RWPE2 (cell line): ENCODE measurements at regions not wholly inside any gene's neighbourhood (a gene's known extent, or its start where the extent isn't known, plus 50 kb on each side); places are given as distances from the start of the nearest gene placed in this dataset.
A peak's percentile ranks its signal among the peaks of the same experiment; 100 is the strongest.

ENCODE experiments used
- ATAC-seq: fragments of 200-7000 bp; cut with Tn5 transposase; 3 replicates; pipeline ENCODE4 v1.9.1; 2021; ENCODE audit warnings: low read depth
- DNase-seq: peaks from one replicate; pipeline ENCODE4 v3.0.0-alpha.2; 2020; ENCODE audit warnings: low spot score
- H3K27ac ChIP-seq: fragments of 450-650 bp; 2 replicates; pipeline ENCODE4 v1.5.1; 2017; ENCODE audit warnings: mild to moderate bottlenecking; ENCODE audit not compliant: poor library complexity, severe bottlenecking
- H3K27me3 ChIP-seq: fragments of 250-450 bp; sonication (Bioruptor Pico); 2 replicates; pipeline ENCODE4 v1.5.1; 2021; ENCODE audit warnings: mild to moderate bottlenecking, moderate library complexity; ENCODE audit not compliant: insufficient read depth, poor library complexity, severe bottlenecking
- H3K36me3 ChIP-seq: fragments of 250-450 bp; sonication (Bioruptor Pico); 2 replicates; pipeline ENCODE4 v1.5.1; 2020; ENCODE audit warnings: low read depth, mild to moderate bottlenecking, moderate library complexity
- H3K4me1 ChIP-seq: fragments of 250-450 bp; sonication (Bioruptor Pico); 2 replicates; pipeline ENCODE4 v1.5.1; 2021; ENCODE audit warnings: mild to moderate bottlenecking, moderate library complexity; ENCODE audit not compliant: insufficient read depth, poor library complexity, severe bottlenecking
- H3K4me3 ChIP-seq: fragments of 250-450 bp; sonication (Bioruptor Pico); 2 replicates; pipeline ENCODE4 v1.5.1; 2021; ENCODE audit warnings: mild to moderate bottlenecking, moderate library complexity; ENCODE audit not compliant: severe bottlenecking
- H3K9me3 ChIP-seq: fragments of 250-450 bp; sonication (Bioruptor Pico); 2 replicates; pipeline ENCODE4 v1.5.1; 2021; ENCODE audit warnings: mild to moderate bottlenecking, moderate library complexity; ENCODE audit not compliant: severe bottlenecking
- CTCF ChIP-seq: fragments of 450-650 bp; IDR thresholded peaks from one replicate; pipeline ENCODE4 v1.5.1; 2017; ENCODE audit warnings: mild to moderate bottlenecking, moderate library complexity; ENCODE audit not compliant: poor library complexity, severe bottlenecking

- no peaks in the 10 kb centered on the region for H3K27me3 ChIP-seq
- H3K36me3 ChIP-seq, result peaks cover 23% of the 10 kb centered on the region
- peaks cover 15% of the 10 kb centered on the region for H3K4me1 ChIP-seq
- peak overlapping the region; percentile 44 for H3K27ac ChIP-seq
- no peak overlapping the region for H3K4me3 ChIP-seq
- ATAC-seq (no peak), DNase-seq (no peak)
- no peaks in the 10 kb centered on the region for H3K9me3 ChIP-seq
- no peak for TF ChIP-seq CTCF
These were observed 197.4 kb upstream of the KLF14 start for GRCh38 chr7:130931423-130931822.

GRCh38 chr7:130932088-130932487 is 198.1 kb upstream of the KLF14 start:
- no peak overlapping the region for H3K4me3 ChIP-seq
- peaks cover 22% of the 10 kb centered on the region for H3K36me3 ChIP-seq
- no peak for DNase-seq
- TF ChIP-seq CTCF, result no peak
- H3K4me1 ChIP-seq, result peaks cover 15% of the 10 kb centered on the region
- no peak for ATAC-seq
- H3K27me3 ChIP-seq, result no peaks in the 10 kb centered on the region
- no peaks in the 10 kb centered on the region for H3K9me3 ChIP-seq
- no peak overlapping the region for H3K27ac ChIP-seq

- DNase-seq (no peak), ATAC-seq (no peak)
- Histone ChIP-seq H3K4me3 (no peak overlapping the region), H3K9me3 (no peaks in the 10 kb centered on the region), H3K36me3 (peaks cover 18% of the 10 kb centered on the region), H3K27ac (no peak overlapping the region), H3K27me3 (no peaks in the 10 kb centered on the region), H3K4me1 (peaks cover 15% of the 10 kb centered on the region)
- TF ChIP-seq CTCF, result no peak
These were observed 198.8 kb upstream of the KLF14 start for GRCh38 chr7:130932667-130933432.

- peaks cover 15% of the 10 kb centered on the region for H3K4me1 ChIP-seq
These were observed 199.9 kb upstream of the KLF14 start for GRCh38 chr7:130933919-130934318.

More at GRCh38 chr7:130933919-130934318, 199.9 kb upstream of the KLF14 start:
- ATAC-seq (no peak), DNase-seq (no peak)
- H3K4me3 ChIP-seq, result no peak overlapping the region
- TF ChIP-seq CTCF, result no peak
- no peak overlapping the region for H3K27ac ChIP-seq
- peaks cover 20% of the 10 kb centered on the region for H3K36me3 ChIP-seq
- H3K9me3 ChIP-seq, result no peaks in the 10 kb centered on the region
- H3K27me3 ChIP-seq, result no peaks in the 10 kb centered on the region
